Smooth muscle cell (in vitro differentiated cells): ENCODE measurements at regions not wholly inside any gene's neighbourhood (a gene's known extent, or its start where the extent isn't known, plus 50 kb on each side); places are given as distances from the start of the nearest gene placed in this dataset.

Experiments
- DNase-seq: peaks from one replicate; lab custom pipeline; 2025; ENCODE audit not compliant: unreplicated experiment; lab: John Stamatoyannopoulos, UW
- H2AFZ ChIP-seq: fragments of 200-600 bp; sonication (generic); 2 replicates; pipeline ENCODE4 v1.6.0; 2016; ENCODE audit warnings: antibody characterized with exemption, low read depth, mild to moderate bottlenecking
- H3F3A ChIP-seq: fragments of 200-600 bp; sonication (generic); 2 replicates; pipeline ENCODE4 v1.6.0; 2017; ENCODE audit warnings: antibody characterized with exemption, low read depth
- H3K27ac ChIP-seq: fragments of 200-600 bp; sonication (generic); 2 replicates; pipeline ENCODE4 v1.5.1; 2016; ENCODE audit warnings: low read depth, mild to moderate bottlenecking
- H3K27me3 ChIP-seq: fragments of 200-600 bp; sonication (generic); 2 replicates; pipeline ENCODE4 v1.6.1; 2016; ENCODE audit warnings: low read depth, mild to moderate bottlenecking
- H3K36me3 ChIP-seq: fragments of 200-600 bp; sonication (generic); 2 replicates; pipeline ENCODE4 v1.5.1; 2016; ENCODE audit warnings: low read depth
- H3K4me1 ChIP-seq: fragments of 200-600 bp; sonication (generic); 2 replicates; pipeline ENCODE4 v1.5.1; 2016; ENCODE audit warnings: low read depth
- H3K4me2 ChIP-seq: fragments of 200-600 bp; sonication (generic); 2 replicates; pipeline ENCODE4 v1.6.0; 2016; ENCODE audit warnings: mild to moderate bottlenecking
- H3K4me3 ChIP-seq: fragments of 200-600 bp; sonication (generic); 2 replicates; pipeline ENCODE4 v1.5.1; 2016; ENCODE audit warnings: mild to moderate bottlenecking
- H3K79me2 ChIP-seq: fragments of 200-600 bp; sonication (generic); 2 replicates; pipeline ENCODE4 v1.6.0; 2016; ENCODE audit warnings: low read depth, mild to moderate bottlenecking
- H3K9ac ChIP-seq: fragments of 200-600 bp; sonication (generic); 2 replicates; pipeline ENCODE4 v1.6.0; 2016; ENCODE audit warnings: low read depth
- H3K9me3 ChIP-seq: fragments of 200-600 bp; sonication (generic); replicated peaks from 2 replicates; pipeline ENCODE4 v1.5.1; 2016; ENCODE audit warnings: low read depth
- H4K20me1 ChIP-seq: fragments of 200-600 bp; sonication (generic); 2 replicates; pipeline ENCODE4 v1.6.0; 2016; ENCODE audit warnings: low read depth
- CTCF ChIP-seq: fragments of 200-600 bp; sonication (generic); IDR thresholded peaks from 2 replicates; pipeline ENCODE4 v1.5.1; 2017; ENCODE audit warnings: borderline replicate concordance, mild to moderate bottlenecking, antibody characterized with exemption; ENCODE audit not compliant: insufficient read depth, poor library complexity, severe bottlenecking
- WGBS: methylation state at CpG from one replicate; pipeline ENCODE4 v1.1.7; 2016; ENCODE audit warnings: low lambda C conversion rate; 5-methylcytosine and 5-hydroxymethylcytosine counted together

GRCh38 chr17:74145756-74146155, 57.7 kb upstream of the RPL38 start:
- Histone ChIP-seq H3K79me2 (no peaks in the 10 kb centered on the region), H4K20me1 (no peaks in the 10 kb centered on the region), H3K27me3 (no peaks in the 10 kb centered on the region), H3K4me1 (no peaks in the 10 kb centered on the region), H3K4me2 (no peak overlapping the region), H3F3A (no peaks in the 10 kb centered on the region), H2AFZ (no peak overlapping the region), H3K27ac (no peak overlapping the region), H3K9me3 (peaks cover 3% of the 10 kb centered on the region), H3K36me3 (no peaks in the 10 kb centered on the region), H3K9ac (no peak overlapping the region), H3K4me3 (no peak overlapping the region)
- no peak for TF ChIP-seq CTCF
- WGBS, result 77% methylated on average over 6 of the region's 6 CpGs
- no peak for DNase-seq

- Histone ChIP-seq H3F3A (no peaks in the 10 kb centered on the region), H3K27ac (no peak overlapping the region), H3K9ac (no peak overlapping the region), H4K20me1 (no peaks in the 10 kb centered on the region), H3K4me2 (no peak overlapping the region), H2AFZ (no peak overlapping the region), H3K27me3 (no peaks in the 10 kb centered on the region), H3K9me3 (peaks cover 3% of the 10 kb centered on the region), H3K4me3 (no peak overlapping the region), H3K4me1 (no peaks in the 10 kb centered on the region), H3K36me3 (no peaks in the 10 kb centered on the region), H3K79me2 (no peaks in the 10 kb centered on the region)
- TF ChIP-seq CTCF, result no peak
- WGBS, result 83% methylated on average over 3 of the region's 3 CpGs
- DNase-seq, result no peak
Observed at GRCh38 chr17:74146196-74146595, 57.3 kb upstream of the RPL38 start.

GRCh38 chr17:74147056-74147835, 56.2 kb upstream of the RPL38 start:
- Histone ChIP-seq H3K36me3 (no peaks in the 10 kb centered on the region), H2AFZ (no peak overlapping the region)
- WGBS, result 92% methylated on average over 15 of the region's 15 CpGs

More at GRCh38 chr17:74147056-74147835, 56.2 kb upstream of the RPL38 start:
- Histone ChIP-seq H3F3A (no peaks in the 10 kb centered on the region), H4K20me1 (no peaks in the 10 kb centered on the region), H3K9ac (no peak overlapping the region), H3K4me3 (no peak overlapping the region), H3K79me2 (no peaks in the 10 kb centered on the region), H3K27ac (no peak overlapping the region), H3K4me1 (no peaks in the 10 kb centered on the region), H3K9me3 (peaks cover 3% of the 10 kb centered on the region), H3K27me3 (no peaks in the 10 kb centered on the region), H3K4me2 (no peak overlapping the region)
- no peak for TF ChIP-seq CTCF
- DNase-seq, result no peak
